H1 (cell line): ENCODE measurements at regions not wholly inside any gene's neighbourhood (a gene's known extent, or its start where the extent isn't known, plus 50 kb on each side); places are given as distances from the start of the nearest gene placed in this dataset.
A peak's percentile ranks its signal among the peaks of the same experiment; 100 is the strongest.

Source experiments
- CTCF ChIA-PET: fragments of 300-600 bp; sonication (Branson Sonifier 250); formaldehyde crosslinking; loops from one replicate; lab custom pipeline; 2021; ENCODE audit not compliant: partially characterized antibody; lab: Charles Lee
- POLR2A ChIA-PET: fragments of 300-600 bp; sonication (Branson Sonifier 250); formaldehyde crosslinking; loops from one replicate; lab custom pipeline; 2021; ENCODE audit warnings: inconsistent platforms; ENCODE audit not compliant: partially characterized antibody; lab: Charles Lee
- DNase-seq, 2 experiments: peaks; one replicate each; pipeline versions ENCODE4 v3.0.0 to v3.0.0-alpha.2; 2010 to 2022; ENCODE audit warnings: low spot score in 2 of 2, low read depth in 1 of 2, mixed read lengths in 1 of 2
- FAIRE-seq: peaks from 2 replicates; lab custom pipeline; 2011; peaks lifted over from hg19 to GRCh38; lab: Jason Lieb, UNC
- H2AFZ ChIP-seq: 2 replicates; pipeline ENCODE4 v1.8.1; 2012; ENCODE audit warnings: low read length, inconsistent platforms
- H2AK5ac ChIP-seq: 2 replicates; pipeline ENCODE4 v1.6.1; 2013; ENCODE audit warnings: low read depth, low read length
- H2BK120ac ChIP-seq: replicated peaks from 2 replicates; pipeline ENCODE3; 2013; ENCODE audit warnings: low read depth, low read length, inconsistent platforms
- H2BK12ac ChIP-seq: 2 replicates; pipeline ENCODE4 v1.6.1; 2013; ENCODE audit warnings: low read depth, low read length
- H2BK15ac ChIP-seq: 2 replicates; pipeline ENCODE4 v1.6.1; 2013; ENCODE audit warnings: low read length
- H2BK20ac ChIP-seq: 2 replicates; pipeline ENCODE4 v1.6.1; 2013; ENCODE audit warnings: low read length
- H2BK5ac ChIP-seq: 2 replicates; pipeline ENCODE4 v1.6.1; 2013; ENCODE audit warnings: low read depth, low read length
- H3K14ac ChIP-seq: 2 replicates; pipeline ENCODE4 v1.6.1; 2013; ENCODE audit warnings: inconsistent platforms; ENCODE audit not compliant: insufficient read length
- H3K18ac ChIP-seq: 2 replicates; pipeline ENCODE4 v1.6.1; 2013; ENCODE audit warnings: low read length; ENCODE audit errors: extremely low read depth
- H3K23ac ChIP-seq: 2 replicates; pipeline ENCODE4 v1.6.1; 2013; ENCODE audit warnings: inconsistent platforms; ENCODE audit not compliant: insufficient read length
- H3K23me2 ChIP-seq: 2 replicates; pipeline ENCODE4 v1.6.1; 2013; ENCODE audit warnings: low read depth, low read length
- H3K27ac ChIP-seq: 2 replicates; pipeline ENCODE4 v1.6.1; 2011; ENCODE audit warnings: low read depth, low read length, inconsistent platforms
- H3K27me3 ChIP-seq, 4 experiments: replicated peaks in 1 of 4; 1 replicate in 1 of 4; 2 replicates in 3 of 4; pipeline versions ENCODE4 v1.6.1 to v1.8.1; 2011 to 2013; ENCODE audit warnings: low read length in 3 of 4, mild to moderate bottlenecking in 3 of 4, inconsistent platforms in 2 of 4, mixed read lengths in 2 of 4, moderate library complexity in 1 of 4; ENCODE audit not compliant: control insufficient read depth in 3 of 4, insufficient read depth in 3 of 4; ENCODE audit errors: extremely low read depth in 1 of 4
- H3K36me3 ChIP-seq, 4 experiments: 2 replicates each; pipeline versions ENCODE4 v1.6.1 to v1.8.1; 2011 to 2013; ENCODE audit warnings: mild to moderate bottlenecking in 4 of 4, low read length in 3 of 4, moderate library complexity in 2 of 4, control low read depth in 1 of 4, inconsistent platforms in 1 of 4; ENCODE audit not compliant: insufficient read depth in 4 of 4, control insufficient read depth in 2 of 4
- H3K4ac ChIP-seq: replicated peaks from 2 replicates; pipeline ENCODE3; 2013; ENCODE audit warnings: low read length, low read depth, mixed read lengths, inconsistent platforms; ENCODE audit not compliant: insufficient read length
- H3K4me1 ChIP-seq, 4 experiments: replicated peaks in 1 of 4; 1 replicate in 1 of 4; 2 replicates in 3 of 4; pipeline versions ENCODE4 v1.6.1 to v1.8.1; 2011 to 2013; ENCODE audit warnings: low read length in 3 of 4, inconsistent platforms in 2 of 4, mixed read lengths in 1 of 4; ENCODE audit not compliant: insufficient read depth in 4 of 4, control insufficient read depth in 3 of 4
- H3K4me2 ChIP-seq, 2 experiments: 2 replicates each; pipeline versions ENCODE4 v1.6.1 to v1.8.1; 2011 to 2013; ENCODE audit warnings: low read depth in 2 of 2, low read length in 2 of 2, control low read depth in 1 of 2, inconsistent platforms in 1 of 2, mild to moderate bottlenecking in 1 of 2; ENCODE audit not compliant: insufficient read depth in 1 of 2
- H3K4me3 ChIP-seq, 4 experiments: fragments of 200-600, 300-600 bp in 1 of 4; sonication (generic), shearing (Covaris generic), sonication (Bioruptor Twin) in 1 of 4; 2 replicates each; pipeline versions ENCODE4 v1.5.1 to v1.8.1; 2011 to 2016; ENCODE audit warnings: low read length in 4 of 4, low read depth in 3 of 4, control low read depth in 2 of 4, inconsistent platforms in 2 of 4, mild to moderate bottlenecking in 2 of 4, mixed read lengths in 1 of 4, moderate library complexity in 1 of 4; ENCODE audit not compliant: insufficient read depth in 2 of 4; ENCODE audit errors: extremely low read depth in 1 of 4
- H3K56ac ChIP-seq: replicated peaks from 2 replicates; pipeline ENCODE3; 2013; ENCODE audit warnings: low read depth, mild to moderate bottlenecking, mixed read lengths, low read length, inconsistent platforms; ENCODE audit not compliant: insufficient read length
- H3K79me1 ChIP-seq: 2 replicates; pipeline ENCODE4 v1.6.1; 2013; ENCODE audit warnings: low read depth, low read length, control low read depth
- H3K79me2 ChIP-seq, 2 experiments: 2 replicates each; pipeline versions ENCODE4 v1.6.1 to v1.8.1; 2012 to 2013; ENCODE audit warnings: low read length in 2 of 2, mild to moderate bottlenecking in 2 of 2, inconsistent platforms in 1 of 2; ENCODE audit not compliant: insufficient read depth in 2 of 2, control insufficient read depth in 1 of 2
- H3K9ac ChIP-seq, 4 experiments: replicated peaks in 1 of 4; 1 replicate in 1 of 4; 2 replicates in 3 of 4; pipeline versions ENCODE4 v1.6.1 to v1.8.1; 2011 to 2013; ENCODE audit warnings: low read depth in 3 of 4, low read length in 3 of 4, control low read depth in 2 of 4, mild to moderate bottlenecking in 2 of 4, moderate library complexity in 2 of 4, inconsistent platforms in 1 of 4; ENCODE audit errors: extremely low read depth in 1 of 4
- H3K9me3 ChIP-seq, 2 experiments: 2 replicates each; pipeline versions ENCODE4 v1.6.1 to v1.8.1; 2012 to 2013; ENCODE audit warnings: mild to moderate bottlenecking in 2 of 2, moderate library complexity in 2 of 2, control low read depth in 1 of 2, inconsistent platforms in 1 of 2, low read depth in 1 of 2, low read length in 1 of 2, mixed read lengths in 1 of 2; ENCODE audit not compliant: insufficient read depth in 2 of 2
- H4K20me1 ChIP-seq, 2 experiments: replicated peaks in 1 of 2; 2 replicates each; pipeline versions ENCODE3 to v1.8.1; 2011 to 2013; ENCODE audit warnings: inconsistent platforms in 2 of 2, low read length in 2 of 2, mild to moderate bottlenecking in 1 of 2; ENCODE audit not compliant: insufficient read depth in 2 of 2, control insufficient read depth in 1 of 2
- H4K5ac ChIP-seq: 2 replicates; pipeline ENCODE4 v1.6.1; 2013; ENCODE audit warnings: low read length, low read depth, mixed read lengths, inconsistent platforms; ENCODE audit not compliant: insufficient read length
- H4K8ac ChIP-seq: 2 replicates; pipeline ENCODE4 v1.8.0; 2013; ENCODE audit warnings: mild to moderate bottlenecking, moderate library complexity, low read length, inconsistent platforms; ENCODE audit not compliant: insufficient read depth; ENCODE audit errors: extremely low read depth
- H4K91ac ChIP-seq: replicated peaks from 2 replicates; pipeline ENCODE3; 2013; ENCODE audit warnings: low read length, mixed read lengths, inconsistent platforms; ENCODE audit not compliant: insufficient read length
- CTCF ChIP-seq, 3 experiments: IDR thresholded peaks; 1 replicate in 2 of 3; 2 replicates in 1 of 3; pipeline versions ENCODE4 v1.5.1 to v1.6.1; 2011; ENCODE audit warnings: low read length in 3 of 3, mild to moderate bottlenecking in 3 of 3, inconsistent platforms in 2 of 3, low read depth in 1 of 3, moderate library complexity in 1 of 3; ENCODE audit not compliant: insufficient read depth in 1 of 3; ENCODE audit errors: control extremely low read depth in 1 of 3
- RAD21 ChIP-seq, 2 experiments: IDR thresholded peaks in 1 of 2; conservative IDR thresholded peaks in 1 of 2; 2 replicates each; pipeline ENCODE4 v1.6.1; 2011; ENCODE audit warnings: low read depth in 2 of 2, low read length in 2 of 2, improper control_type of control experiment in 1 of 2, inconsistent platforms in 1 of 2, mild to moderate bottlenecking in 1 of 2, moderate library complexity in 1 of 2
- WGBS, 2 experiments: shearing (Covaris generic) in 1 of 2; methylation state at CpG; one replicate each; pipeline versions ENCODE4 v1.1.6 to v1.1.7; 2013 to 2015; ENCODE audit warnings: low lambda C conversion rate in 2 of 2, mixed read lengths in 2 of 2, inconsistent platforms in 1 of 2, low coverage in 1 of 2, missing lambda C conversion rate in 1 of 2; ENCODE audit not compliant: insufficient replicate concordance in 2 of 2, insufficient coverage in 1 of 2, insufficient read length in 1 of 2; ENCODE audit errors: extremely low coverage in 1 of 2, missing lambda C conversion rate in 1 of 2; 5-methylcytosine and 5-hydroxymethylcytosine counted together

- no peak overlapping the region for H3K9ac ChIP-seq
- no peak overlapping the region for H3K56ac ChIP-seq
- no peak overlapping the region for H2BK5ac ChIP-seq
- no peak overlapping the region for H3K18ac ChIP-seq
- no peak overlapping the region for H3K14ac ChIP-seq
- no peak overlapping the region for H3K4ac ChIP-seq
- WGBS, 2 experiments: 91% methylated on average over 3 of the region's 3 CpGs; no CpG with 5 or more reads in 1 of the 2 experiments
- no peaks in the 10 kb centered on the region; a peak in 1 of 8 replicates for H3K36me3 ChIP-seq
- H2AK5ac ChIP-seq: no peak overlapping the region
- H4K8ac ChIP-seq: no peak overlapping the region
- H3K4me3 ChIP-seq: no peak overlapping the region
- ChIA-PET CTCF (no interaction called here), POLR2A (no interaction called here)
- H3K23ac ChIP-seq: no peak overlapping the region
- TF ChIP-seq RAD21 (IDR thresholded peaks at IDR 0.05 in 1 of 2, conservative IDR thresholded peaks at IDR 0.05 in 1 of 2; ENCODE audit: low read depth in 2 of 2, low read length in 2 of 2) (peak in 1 of 2 experiments; percentile 9; a peak in 1 of 4 replicates), CTCF (IDR thresholded peaks at IDR 0.05; ENCODE audit: control extremely low read depth in 1 of 3, insufficient read depth in 1 of 3, low read depth in 1 of 3, low read length in 3 of 3) (no peak)
- no peak overlapping the region for H4K91ac ChIP-seq
- H3K79me2 ChIP-seq: no peaks in the 10 kb centered on the region
- H3K27me3 ChIP-seq: no peaks in the 10 kb centered on the region
- no peak overlapping the region for H2BK15ac ChIP-seq
- H3K4me2 ChIP-seq: no peak overlapping the region
- peaks cover 57 to 61% of the 10 kb centered on the region in 2 experiments for H3K9me3 ChIP-seq
- H2AFZ ChIP-seq: no peak overlapping the region
- H3K79me1 ChIP-seq: no peaks in the 10 kb centered on the region
- no peaks in the 10 kb centered on the region for H3K23me2 ChIP-seq
- H3K4me1 ChIP-seq: no peaks in the 10 kb centered on the region
- no peak overlapping the region for H3K27ac ChIP-seq
- no peak overlapping the region for H2BK20ac ChIP-seq
- H4K5ac ChIP-seq: no peak overlapping the region
- FAIRE-seq (no peak), DNase-seq (no peak)
- no peaks in the 10 kb centered on the region for H4K20me1 ChIP-seq
- H2BK120ac ChIP-seq: no peak overlapping the region
- H2BK12ac ChIP-seq: no peak overlapping the region
These were observed 50.8 kb upstream of the OR4C15 start for GRCh38 chr11:55503449-55503848.
